ENCODE measurements at regions not wholly inside any gene's neighbourhood (a gene's known extent, or its start where the extent isn't known, plus 50 kb on each side); places are given as distances from the start of the nearest gene placed in this dataset.
A peak's percentile ranks its signal among the peaks of the same experiment; 100 is the strongest.
"Not testable (repeated sequence)": the region's sequence is repeated elsewhere in the genome, so short reads cannot be mapped to it uniquely, and the experiment has no call there.

DNA sequence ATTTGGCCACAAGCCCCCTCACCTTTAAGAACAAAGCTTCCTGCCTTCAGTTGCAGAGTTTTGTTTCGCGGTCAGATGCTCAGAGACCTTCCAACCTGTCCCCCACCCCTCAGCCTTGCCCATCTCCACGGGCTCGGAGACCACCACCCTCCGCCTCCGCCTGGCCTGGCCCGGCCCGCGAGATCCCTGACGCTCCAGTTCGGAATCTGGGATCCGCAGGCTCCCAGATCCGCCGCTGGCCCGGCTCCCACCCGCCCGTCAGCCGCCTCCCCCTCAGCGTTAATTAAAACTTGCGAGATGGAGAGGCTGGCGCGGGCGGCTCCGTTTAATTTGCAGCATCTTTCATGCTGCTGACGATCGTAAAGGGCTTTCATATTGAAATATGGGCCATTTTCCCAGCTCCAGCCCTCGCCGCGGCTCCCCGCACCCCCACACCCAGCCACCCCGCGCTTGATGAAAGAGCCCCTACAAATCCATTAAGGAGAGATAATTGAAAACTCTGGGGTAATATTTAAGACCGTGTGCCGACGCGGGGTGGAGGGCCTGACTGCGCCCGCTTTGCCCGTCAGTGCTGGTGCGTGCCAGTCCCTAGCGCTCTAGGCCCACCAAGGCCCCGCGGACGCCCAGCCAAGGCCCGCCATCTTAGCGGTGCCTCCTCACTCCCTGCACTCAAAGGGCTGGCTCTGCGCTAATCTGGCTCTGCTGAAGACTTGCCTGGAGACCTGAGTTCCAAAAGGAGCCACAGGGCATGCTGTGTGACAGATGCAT is 940.7 kb upstream of the DEFB115 start:
- not testable (repeated sequence) for H3K4me1 ChIP-seq (ENCODE audit: insufficient read depth, insufficient read length); H3K9ac ChIP-seq (ENCODE audit: insufficient read length, low read depth); H3K9me3 ChIP-seq (ENCODE audit: insufficient read depth, low read length); H3K36me3 ChIP-seq (ENCODE audit: insufficient read depth, insufficient read length, low read length); H3K4me3 ChIP-seq (ENCODE audit: insufficient read length, low read depth); H3K27me3 ChIP-seq (ENCODE audit: insufficient read depth, insufficient read length); DNase-seq (ENCODE audit: low read depth, low spot score)

DNA sequence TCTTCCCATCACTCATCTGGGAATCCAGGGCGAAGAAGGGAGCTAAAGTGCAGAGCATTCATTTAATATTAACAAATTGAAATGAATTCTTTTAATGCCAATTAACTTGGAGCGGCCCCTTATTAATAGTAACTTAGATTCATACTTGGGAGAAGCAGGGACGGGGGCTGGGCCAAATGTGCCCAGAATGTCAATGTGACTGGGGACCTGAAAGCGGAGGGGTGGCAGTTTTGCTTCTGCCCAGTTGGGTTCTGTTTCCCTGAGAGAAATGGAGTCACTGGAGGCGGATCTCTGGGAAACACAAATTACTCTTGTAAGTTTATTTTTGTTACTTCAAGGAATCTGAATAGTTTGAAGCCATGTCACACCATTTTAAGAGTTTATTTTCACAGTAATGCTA is 923.7 kb upstream of the DEFB115 start:
- not testable (repeated sequence) for H3K36me3 ChIP-seq (ENCODE audit: insufficient read depth, insufficient read length, low read length); H3K4me1 ChIP-seq (ENCODE audit: insufficient read depth, insufficient read length); H3K4me3 ChIP-seq (ENCODE audit: insufficient read length, low read depth); H3K27me3 ChIP-seq (ENCODE audit: insufficient read depth, insufficient read length); DNase-seq (ENCODE audit: low read depth, low spot score); H3K9me3 ChIP-seq (ENCODE audit: insufficient read depth, low read length); H3K9ac ChIP-seq (ENCODE audit: insufficient read length, low read depth)

DNA sequence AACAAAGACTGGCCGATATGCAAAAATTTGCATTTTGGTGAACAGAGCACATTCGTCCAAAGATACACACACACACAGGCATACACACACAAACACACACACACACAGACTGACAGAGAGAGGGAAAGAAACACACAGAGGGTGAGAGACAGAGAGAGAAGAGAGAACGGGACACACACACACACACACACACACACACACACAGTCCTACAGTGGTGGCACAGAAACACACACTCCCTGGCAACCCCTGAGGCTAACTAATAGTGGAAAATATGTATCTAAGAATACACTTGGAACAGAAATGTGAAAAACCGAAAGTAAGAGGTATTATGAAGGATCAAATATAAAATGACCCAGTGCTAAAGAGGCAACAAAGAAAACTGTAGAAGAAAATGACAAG is 919.9 kb upstream of the DEFB115 start:
- H3K9me3 ChIP-seq (ENCODE audit: insufficient read depth, low read length); H3K9ac ChIP-seq (ENCODE audit: insufficient read length, low read depth); H3K36me3 ChIP-seq (ENCODE audit: insufficient read depth, insufficient read length, low read length); DNase-seq (ENCODE audit: low read depth, low spot score); H3K4me1 ChIP-seq (ENCODE audit: insufficient read depth, insufficient read length); H3K27me3 ChIP-seq (ENCODE audit: insufficient read depth, insufficient read length); H3K4me3 ChIP-seq (ENCODE audit: insufficient read length, low read depth): not testable (repeated sequence)

DNA sequence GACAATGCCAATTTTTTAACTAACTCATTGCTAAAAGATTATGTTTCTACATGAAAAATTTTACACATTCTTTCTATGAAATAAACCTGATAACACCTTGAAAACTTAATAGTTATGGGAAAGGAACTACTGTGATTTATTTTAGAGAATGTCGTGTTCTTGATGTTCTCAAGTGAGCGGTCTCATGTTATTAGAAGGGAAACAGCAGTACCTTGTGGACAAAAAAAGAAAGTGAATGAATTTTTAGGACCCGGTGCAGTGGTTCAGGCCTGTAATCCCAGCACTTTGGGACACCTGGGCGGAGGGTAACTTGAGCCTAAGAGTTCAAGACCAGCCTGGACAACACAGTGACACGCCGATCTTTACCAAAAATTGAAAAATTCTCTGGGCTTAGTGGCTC is 908.5 kb upstream of the DEFB115 start:
- not testable (repeated sequence) for H3K36me3 ChIP-seq (ENCODE audit: insufficient read depth, insufficient read length, low read length); H3K4me1 ChIP-seq (ENCODE audit: insufficient read depth, insufficient read length); H3K9ac ChIP-seq (ENCODE audit: insufficient read length, low read depth); H3K4me3 ChIP-seq (ENCODE audit: insufficient read length, low read depth); DNase-seq (ENCODE audit: low read depth, low spot score); H3K9me3 ChIP-seq (ENCODE audit: insufficient read depth, low read length); H3K27me3 ChIP-seq (ENCODE audit: insufficient read depth, insufficient read length)

DNA sequence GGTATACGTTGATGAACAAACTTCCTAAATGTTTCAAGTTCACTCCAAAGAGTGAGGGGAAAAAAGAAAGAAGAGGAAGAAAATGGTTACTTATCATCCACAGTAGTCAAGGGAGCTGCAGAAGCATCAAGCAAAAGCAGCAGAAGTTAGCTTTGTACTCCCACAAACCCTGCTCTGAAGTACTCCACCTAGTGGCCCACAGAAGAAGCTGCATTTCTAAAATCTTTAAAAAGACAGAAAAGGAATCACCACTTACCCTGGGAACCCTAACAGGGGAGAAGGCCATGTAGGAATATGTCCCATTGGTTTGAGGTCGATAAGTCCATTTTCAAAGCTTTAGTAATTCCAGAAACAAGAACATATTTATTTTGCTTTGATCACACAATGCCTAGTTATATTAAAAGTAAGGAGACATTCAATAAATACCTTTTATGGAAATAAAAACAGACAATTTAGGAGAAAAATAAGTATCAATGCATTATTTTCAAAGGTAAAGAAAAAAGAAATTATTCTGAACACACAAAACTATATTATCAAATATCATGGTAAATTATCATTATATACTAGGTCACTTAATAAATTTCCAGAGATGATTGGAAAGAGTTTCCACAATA is 900.5 kb upstream of the DEFB115 start:
- not testable (repeated sequence) for H3K4me1 ChIP-seq (ENCODE audit: insufficient read depth, insufficient read length); H3K4me3 ChIP-seq (ENCODE audit: insufficient read length, low read depth); H3K9me3 ChIP-seq (ENCODE audit: insufficient read depth, low read length); DNase-seq (ENCODE audit: low read depth, low spot score); H3K36me3 ChIP-seq (ENCODE audit: insufficient read depth, insufficient read length, low read length); H3K27me3 ChIP-seq (ENCODE audit: insufficient read depth, insufficient read length); H3K9ac ChIP-seq (ENCODE audit: insufficient read length, low read depth)

DNA sequence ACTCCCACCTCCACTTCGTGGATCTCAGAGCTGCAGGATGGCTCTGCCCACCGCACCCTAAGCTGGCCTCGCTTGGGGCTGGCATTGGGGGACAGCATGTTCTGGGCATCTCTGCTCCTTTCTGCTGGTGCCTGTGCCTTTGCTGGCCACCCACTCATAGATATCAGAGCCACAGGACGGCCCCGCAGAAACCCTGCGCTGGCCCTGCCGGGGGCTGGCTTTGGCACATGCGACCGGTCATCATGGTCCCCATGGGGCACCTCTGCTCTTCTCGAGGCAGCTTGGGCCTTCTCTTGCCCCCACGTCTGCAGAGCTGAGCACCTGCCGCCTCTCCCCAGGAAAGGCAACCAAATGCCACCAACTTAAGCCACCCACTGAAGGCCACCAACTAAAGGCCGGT is 895.7 kb upstream of the DEFB115 start:
- H3K4me3 ChIP-seq (ENCODE audit: insufficient read length, low read depth); H3K9me3 ChIP-seq (ENCODE audit: insufficient read depth, low read length); H3K9ac ChIP-seq (ENCODE audit: insufficient read length, low read depth); H3K27me3 ChIP-seq (ENCODE audit: insufficient read depth, insufficient read length); DNase-seq (ENCODE audit: low read depth, low spot score); H3K4me1 ChIP-seq (ENCODE audit: insufficient read depth, insufficient read length); H3K36me3 ChIP-seq (ENCODE audit: insufficient read depth, insufficient read length, low read length): not testable (repeated sequence)

DNA sequence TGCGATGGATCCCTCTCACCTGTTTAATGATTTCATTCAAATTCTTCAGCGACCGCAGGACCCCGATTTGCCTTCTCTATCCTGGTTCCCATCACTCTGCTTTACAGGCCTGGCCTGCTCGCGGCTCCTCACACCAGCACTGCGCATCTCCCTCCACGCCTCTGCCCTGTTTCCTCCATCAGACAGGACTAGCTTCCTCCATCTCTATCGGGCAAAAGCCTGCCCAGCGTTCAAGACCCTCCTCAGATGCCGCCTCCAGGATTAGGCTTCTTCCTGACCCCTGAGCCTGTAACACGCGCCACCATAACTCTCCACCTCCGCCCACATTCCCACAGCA is 881.1 kb upstream of the DEFB115 start:
- H3K4me1 ChIP-seq (ENCODE audit: insufficient read depth, insufficient read length); H3K9me3 ChIP-seq (ENCODE audit: insufficient read depth, low read length); H3K36me3 ChIP-seq (ENCODE audit: insufficient read depth, insufficient read length, low read length); H3K27me3 ChIP-seq (ENCODE audit: insufficient read depth, insufficient read length); DNase-seq (ENCODE audit: low read depth, low spot score): not testable (repeated sequence)
- Histone ChIP-seq H3K9ac (ENCODE audit: insufficient read length, low read depth) (peak overlapping the region; percentile 50), H3K4me3 (ENCODE audit: insufficient read length, low read depth) (peak overlapping the region; percentile 36)

DNA sequence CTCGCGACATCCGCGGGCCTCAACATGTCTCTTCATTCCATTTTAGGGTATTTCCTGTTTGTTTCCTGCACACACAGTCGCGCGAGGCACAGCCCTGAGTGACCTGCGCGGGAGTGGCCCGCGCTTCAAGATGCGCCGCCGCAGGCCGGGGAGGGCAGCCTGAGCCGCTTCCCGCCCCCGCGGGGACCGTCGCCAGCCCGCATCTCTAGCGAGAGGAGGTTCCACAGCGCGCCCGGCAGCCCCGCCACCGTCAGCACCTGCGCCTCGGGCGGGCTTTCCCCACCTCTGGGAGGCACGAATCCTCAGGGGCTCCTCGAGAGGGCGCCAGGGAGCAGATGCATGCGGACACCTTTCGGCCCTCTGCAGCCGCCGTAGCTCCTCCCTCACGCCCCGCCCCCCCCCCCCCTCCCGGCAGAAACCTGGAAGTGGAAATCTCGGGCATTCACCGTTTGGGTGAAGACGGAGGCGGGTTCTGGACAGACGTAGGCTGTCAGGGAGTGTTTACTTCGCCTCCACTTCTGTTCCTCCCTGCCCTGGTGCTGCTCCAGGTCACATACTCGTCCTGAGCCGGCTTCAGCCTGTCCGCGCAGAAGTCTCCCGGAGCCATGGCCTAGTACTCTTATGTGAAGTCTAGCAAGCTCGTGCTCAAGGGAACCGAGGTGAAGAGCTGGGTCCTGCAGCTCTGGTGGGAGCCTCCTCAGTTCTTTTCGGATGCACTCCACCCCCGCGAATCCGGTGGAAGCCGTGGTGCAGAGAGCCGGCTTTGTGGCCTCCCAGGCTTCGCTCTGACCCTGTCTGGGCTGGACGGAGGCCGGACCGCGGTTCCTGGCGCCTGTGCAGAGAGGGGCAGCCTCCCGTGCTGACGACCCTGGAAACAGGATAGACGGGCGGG is 880.5 kb upstream of the DEFB115 start:
- Histone ChIP-seq H3K36me3 (ENCODE audit: insufficient read depth, insufficient read length, low read length) (no peaks in the 10 kb centered on the region), H3K4me3 (ENCODE audit: insufficient read length, low read depth) (peak overlapping the region; percentile 80), H3K9me3 (ENCODE audit: insufficient read depth, low read length) (no peaks in the 10 kb centered on the region), H3K9ac (ENCODE audit: insufficient read length, low read depth) (peak overlapping the region; percentile 82), H3K27me3 (ENCODE audit: insufficient read depth, insufficient read length) (no peaks in the 10 kb centered on the region), H3K4me1 (ENCODE audit: insufficient read depth, insufficient read length) (no peaks in the 10 kb centered on the region)
- DNase-seq (ENCODE audit: low read depth, low spot score): peak; percentile 50
- no peak for TF ChIP-seq SUZ12 (IDR thresholded peaks at IDR 0.05; ENCODE audit: extremely low read depth, insufficient read depth, insufficient read length)
- no peak for TF ChIP-seq YY1 (IDR thresholded peaks at IDR 0.05; ENCODE audit: insufficient read depth, insufficient read length)
- no peak for TF ChIP-seq ZNF274 (IDR thresholded peaks at IDR 0.05; ENCODE audit: low read depth, low read length)

DNA sequence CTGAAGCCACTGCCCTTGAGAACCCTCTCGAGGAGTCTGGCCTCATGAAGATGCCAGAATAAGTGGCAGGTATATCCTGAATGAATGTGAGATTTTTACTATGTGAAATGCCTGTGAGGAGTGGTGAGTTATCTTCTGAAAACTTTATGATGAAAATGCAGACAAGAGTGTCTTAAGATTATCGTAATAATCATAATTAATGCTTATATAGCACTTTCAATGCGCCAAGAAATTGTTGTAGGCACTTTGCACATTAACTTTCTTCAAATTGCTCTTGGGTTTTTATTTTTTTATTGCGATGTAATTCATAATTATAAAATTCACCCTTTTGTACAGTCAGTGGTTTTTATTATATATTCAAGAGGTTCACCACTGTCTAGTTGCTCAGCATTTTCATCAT is 879.1 kb upstream of the DEFB115 start:
- H3K9ac ChIP-seq (ENCODE audit: insufficient read length, low read depth); H3K4me3 ChIP-seq (ENCODE audit: insufficient read length, low read depth); H3K36me3 ChIP-seq (ENCODE audit: insufficient read depth, insufficient read length, low read length); DNase-seq (ENCODE audit: low read depth, low spot score); H3K4me1 ChIP-seq (ENCODE audit: insufficient read depth, insufficient read length); H3K27me3 ChIP-seq (ENCODE audit: insufficient read depth, insufficient read length); H3K9me3 ChIP-seq (ENCODE audit: insufficient read depth, low read length): not testable (repeated sequence)

DNA sequence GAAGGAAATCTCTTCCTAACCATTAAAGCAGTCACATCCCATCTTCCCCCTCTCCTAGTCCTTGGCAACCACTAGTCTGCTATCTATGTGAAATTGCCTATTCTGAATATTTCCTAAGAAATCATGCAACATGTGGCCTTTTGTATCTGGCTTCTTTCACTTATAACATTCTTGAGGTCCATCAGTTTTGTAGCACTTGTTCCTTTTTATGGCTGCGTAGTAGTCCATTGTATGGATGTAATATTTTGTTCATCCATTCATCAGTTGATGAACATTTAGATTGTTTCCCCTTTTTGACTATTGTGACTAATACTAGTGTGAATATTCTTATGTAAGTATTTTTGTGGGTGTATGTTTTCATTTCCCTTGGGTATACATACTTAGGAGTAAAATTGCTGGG is 878.7 kb upstream of the DEFB115 start:
- not testable (repeated sequence) for H3K27me3 ChIP-seq (ENCODE audit: insufficient read depth, insufficient read length); DNase-seq (ENCODE audit: low read depth, low spot score); H3K4me3 ChIP-seq (ENCODE audit: insufficient read length, low read depth); H3K4me1 ChIP-seq (ENCODE audit: insufficient read depth, insufficient read length); H3K36me3 ChIP-seq (ENCODE audit: insufficient read depth, insufficient read length, low read length); H3K9me3 ChIP-seq (ENCODE audit: insufficient read depth, low read length); H3K9ac ChIP-seq (ENCODE audit: insufficient read length, low read depth)

DNA sequence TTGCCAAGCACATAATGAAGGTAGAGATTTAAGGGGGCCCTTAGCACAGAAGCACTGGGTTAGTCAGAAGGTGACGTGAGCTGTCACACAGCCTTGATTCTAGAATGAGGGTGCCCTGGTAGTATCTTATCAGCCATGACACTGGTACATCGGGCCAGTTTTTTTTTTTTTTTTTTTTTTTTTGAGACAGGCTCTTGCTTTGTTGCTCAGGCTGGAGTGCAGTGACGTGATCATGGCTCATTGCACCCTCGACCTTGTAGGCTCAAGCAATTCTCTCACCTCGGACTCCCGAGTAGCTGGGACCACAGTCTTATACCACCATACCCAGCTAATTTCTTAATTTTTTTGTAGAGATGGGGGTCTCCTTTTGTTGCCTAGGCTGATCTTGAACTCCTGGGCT is 872.6 kb upstream of the DEFB115 start:
- DNase-seq (ENCODE audit: low read depth, low spot score); H3K27me3 ChIP-seq (ENCODE audit: insufficient read depth, insufficient read length); H3K9me3 ChIP-seq (ENCODE audit: insufficient read depth, low read length); H3K9ac ChIP-seq (ENCODE audit: insufficient read length, low read depth); H3K36me3 ChIP-seq (ENCODE audit: insufficient read depth, insufficient read length, low read length); H3K4me1 ChIP-seq (ENCODE audit: insufficient read depth, insufficient read length); H3K4me3 ChIP-seq (ENCODE audit: insufficient read length, low read depth): not testable (repeated sequence)

Data from NT2/D1 (cell line).